GM18909 (cell line): ENCODE measurements at regions not wholly inside any gene's neighbourhood (a gene's known extent, or its start where the extent isn't known, plus 50 kb on each side); places are given as distances from the start of the nearest gene placed in this dataset.

Experiments used
- ATAC-seq: cut with Tn5 transposase; IDR thresholded peaks from one replicate; pipeline ENCODE4 v1.9.1; 2021; ENCODE audit warnings: mild to moderate bottlenecking; ENCODE audit not compliant: unreplicated experiment, poor library complexity

- no peak for ATAC-seq
Measured at GRCh38 chr14:87824266-87824665, 168.7 kb downstream of the GALC start.

- ATAC-seq = no peak
Measured at GRCh38 chr14:87816416-87816815, 176.6 kb downstream of the GALC start.

GRCh38 chr14:87815121-87815520 lies 177.9 kb downstream of the GALC start:
- ATAC-seq = no peak

- ATAC-seq = no peak
Measured at GRCh38 chr14:87813686-87814085, 179.3 kb downstream of the GALC start.

- ATAC-seq = no peak
Measured at GRCh38 chr14:87813211-87813610, 179.8 kb downstream of the GALC start.

GRCh38 chr14:87811246-87811645 lies 181.7 kb downstream of the GALC start:
- ATAC-seq = no peak

GRCh38 chr14:87810711-87811110 lies 182.3 kb downstream of the GALC start:
- no peak for ATAC-seq

- no peak for ATAC-seq
Measured at GRCh38 chr14:87809261-87809660, 183.7 kb downstream of the GALC start.

- no peak for ATAC-seq
Measured at GRCh38 chr14:87805315-87805723, 187.7 kb downstream of the GALC start.

GRCh38 chr14:87800216-87800615 lies 192.8 kb downstream of the GALC start:
- no peak for ATAC-seq

- no peak for ATAC-seq
Measured at GRCh38 chr14:87799400-87799799, 193.6 kb downstream of the GALC start.

GRCh38 chr14:87797001-87797400 lies 196.0 kb downstream of the GALC start:
- no peak for ATAC-seq

- ATAC-seq = no peak
Measured at GRCh38 chr14:87794561-87794960, 198.4 kb downstream of the GALC start.

GRCh38 chr14:87785897-87786296 lies 207.1 kb downstream of the GALC start:
- ATAC-seq = peak; percentile 83

- no peak for ATAC-seq
Measured at GRCh38 chr14:87784386-87784785, 208.6 kb downstream of the GALC start.

GRCh38 chr14:87783071-87783470 lies 209.9 kb downstream of the GALC start:
- no peak for ATAC-seq

GRCh38 chr14:87772854-87773253 lies 220.1 kb downstream of the GALC start:
- no peak for ATAC-seq

- peak; percentile 98 for ATAC-seq
Measured at GRCh38 chr14:87767567-87767901, 225.4 kb downstream of the GALC start.

- ATAC-seq = no peak
Measured at GRCh38 chr14:87758876-87759275, 234.1 kb downstream of the GALC start.

- ATAC-seq = peak; percentile 78
Measured at GRCh38 chr14:87756661-87757060, 236.3 kb downstream of the GALC start.

GRCh38 chr14:87754520-87755223 lies 238.3 kb downstream of the GALC start:
- ATAC-seq = no peak

- ATAC-seq = no peak
Measured at GRCh38 chr14:87748558-87748957, 244.4 kb downstream of the GALC start.
